ENCODE measurements at regions not wholly inside any gene's neighbourhood (a gene's known extent, or its start where the extent isn't known, plus 50 kb on each side); places are given as distances from the start of the nearest gene placed in this dataset.

DNA sequence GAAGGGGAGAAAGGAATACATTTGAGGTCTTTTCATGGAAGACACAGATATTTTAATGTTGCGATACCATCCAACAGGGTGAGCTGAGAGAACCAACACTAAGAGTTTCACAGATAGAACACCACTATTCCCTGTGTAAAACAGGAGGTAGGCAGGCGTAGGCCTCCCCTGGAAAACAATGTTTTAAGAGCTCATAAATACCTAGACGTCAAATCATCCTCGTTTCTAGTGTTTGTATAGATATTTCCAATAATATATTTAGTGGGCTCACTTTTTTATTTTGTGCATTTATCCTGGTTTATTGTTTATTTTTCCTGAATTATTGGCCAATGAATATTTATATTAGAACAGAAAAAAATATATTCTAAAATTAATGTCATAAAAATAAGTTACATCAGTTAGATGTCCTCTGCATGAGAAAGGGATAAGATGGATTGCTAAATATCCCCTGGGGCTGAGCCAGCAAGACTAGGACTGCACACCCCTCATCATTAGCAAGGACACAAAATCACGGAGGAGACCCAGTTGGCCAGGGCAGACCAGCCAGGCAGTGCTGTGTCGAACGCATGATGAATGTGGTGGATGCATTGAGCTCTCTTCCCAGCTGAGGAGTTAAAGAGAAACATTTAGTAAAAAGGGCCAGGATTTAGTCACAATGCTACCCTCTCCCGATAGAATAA is 380.5 kb downstream of the C6orf118 start:
- no peak for TF ChIP-seq EZH2phosphoT487 (IDR thresholded peaks at IDR 0.05; ENCODE audit: borderline replicate concordance)
- TF ChIP-seq, protein P1, sequence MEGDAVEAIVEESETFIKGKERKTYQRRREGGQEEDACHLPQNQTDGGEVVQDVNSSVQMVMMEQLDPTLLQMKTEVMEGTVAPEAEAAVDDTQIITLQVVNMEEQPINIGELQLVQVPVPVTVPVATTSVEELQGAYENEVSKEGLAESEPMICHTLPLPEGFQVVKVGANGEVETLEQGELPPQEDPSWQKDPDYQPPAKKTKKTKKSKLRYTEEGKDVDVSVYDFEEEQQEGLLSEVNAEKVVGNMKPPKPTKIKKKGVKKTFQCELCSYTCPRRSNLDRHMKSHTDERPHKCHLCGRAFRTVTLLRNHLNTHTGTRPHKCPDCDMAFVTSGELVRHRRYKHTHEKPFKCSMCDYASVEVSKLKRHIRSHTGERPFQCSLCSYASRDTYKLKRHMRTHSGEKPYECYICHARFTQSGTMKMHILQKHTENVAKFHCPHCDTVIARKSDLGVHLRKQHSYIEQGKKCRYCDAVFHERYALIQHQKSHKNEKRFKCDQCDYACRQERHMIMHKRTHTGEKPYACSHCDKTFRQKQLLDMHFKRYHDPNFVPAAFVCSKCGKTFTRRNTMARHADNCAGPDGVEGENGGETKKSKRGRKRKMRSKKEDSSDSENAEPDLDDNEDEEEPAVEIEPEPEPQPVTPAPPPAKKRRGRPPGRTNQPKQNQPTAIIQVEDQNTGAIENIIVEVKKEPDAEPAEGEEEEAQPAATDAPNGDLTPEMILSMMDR (conservative IDR thresholded peaks at IDR 0.05; ENCODE audit: low read length), result no peak
